NT2/D1 (cell line): ENCODE measurements at regions not wholly inside any gene's neighbourhood (a gene's known extent, or its start where the extent isn't known, plus 50 kb on each side); places are given as distances from the start of the nearest gene placed in this dataset.

Source experiments
- SUZ12 ChIP-seq: IDR thresholded peaks from 2 replicates; pipeline ENCODE4 v1.6.1; 2011; ENCODE audit not compliant: insufficient read length, insufficient read depth; ENCODE audit errors: extremely low read depth
- ZNF274 ChIP-seq: IDR thresholded peaks from 2 replicates; pipeline ENCODE4 v1.6.1; 2011; ENCODE audit warnings: mild to moderate bottlenecking, low read depth, low read length

DNA sequence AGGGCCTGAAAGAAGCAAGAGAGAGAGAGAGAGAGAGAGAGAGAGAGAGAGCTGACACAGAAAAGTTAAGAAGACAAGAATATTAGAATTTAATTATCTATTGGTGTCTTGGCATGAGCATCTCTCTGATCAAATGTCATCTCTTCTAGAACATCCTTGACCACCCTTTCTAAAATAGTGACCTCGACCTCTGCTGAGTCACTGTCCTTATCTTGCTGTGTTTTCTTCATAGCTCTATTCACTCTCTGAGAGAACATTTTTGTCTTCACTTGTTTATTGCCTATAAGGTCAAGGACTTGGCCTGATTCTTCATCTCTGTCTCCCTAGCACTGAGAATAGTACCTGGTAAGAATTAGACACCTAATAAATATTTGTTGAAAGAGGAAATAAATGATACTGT lies 383.8 kb upstream of the RPS23 start:
- TF ChIP-seq ZNF274, result no peak
- no peak for TF ChIP-seq SUZ12
